Activated CD8-positive, alpha-beta T cell treated with anti-CD3 and anti-CD28 coated beads, Interleukin-2, amount 10 ng/mL, durations not matched to agents 7 days and 5 days (primary cell): ENCODE measurements at regions not wholly inside any gene's neighbourhood (a gene's known extent, or its start where the extent isn't known, plus 50 kb on each side); places are given as distances from the start of the nearest gene placed in this dataset.

Source experiments
- ATAC-seq: fragments of 150-1000 bp; cut with Tn5 transposase; one replicate; pipeline ENCODE4 v1.10.0; 2021; ENCODE audit warnings: moderate library complexity
- CTCF ChIA-PET: fragments of 350-600 bp; sonication (Branson Sonifier 250); formaldehyde crosslinking; loops from one replicate; lab custom pipeline; 2021; ENCODE audit warnings: antibody characterized with exemption; lab: Charles Lee
- POLR2A ChIA-PET: fragments of 350-600 bp; sonication (Branson Sonifier 250); formaldehyde crosslinking; loops from one replicate; lab custom pipeline; 2021; ENCODE audit warnings: antibody characterized with exemption; lab: Charles Lee
- DNase-seq: peaks from one replicate; pipeline ENCODE4 v3.0.0-alpha.2; 2020
- H3K27ac Mint-ChIP-seq: one replicate; pipeline ENCODE4 v1.8.0; 2021; ENCODE audit warnings: mild to moderate bottlenecking, mixed read lengths
- H3K27me3 Mint-ChIP-seq: one replicate; pipeline ENCODE4 v1.8.0; 2021; ENCODE audit warnings: low read depth, mixed read lengths
- H3K36me3 Mint-ChIP-seq: one replicate; pipeline ENCODE4 v1.8.0; 2021; ENCODE audit warnings: low read depth, mixed read lengths
- H3K4me1 Mint-ChIP-seq: one replicate; pipeline ENCODE4 v1.8.0; 2021; ENCODE audit warnings: low read depth, mixed read lengths
- H3K4me3 Mint-ChIP-seq: one replicate; pipeline ENCODE4 v1.8.0; 2021; ENCODE audit warnings: mild to moderate bottlenecking, mixed read lengths
- H3K9me3 Mint-ChIP-seq: one replicate; pipeline ENCODE4 v1.8.0; 2022; ENCODE audit warnings: mixed read lengths; ENCODE audit not compliant: insufficient read depth

DNA sequence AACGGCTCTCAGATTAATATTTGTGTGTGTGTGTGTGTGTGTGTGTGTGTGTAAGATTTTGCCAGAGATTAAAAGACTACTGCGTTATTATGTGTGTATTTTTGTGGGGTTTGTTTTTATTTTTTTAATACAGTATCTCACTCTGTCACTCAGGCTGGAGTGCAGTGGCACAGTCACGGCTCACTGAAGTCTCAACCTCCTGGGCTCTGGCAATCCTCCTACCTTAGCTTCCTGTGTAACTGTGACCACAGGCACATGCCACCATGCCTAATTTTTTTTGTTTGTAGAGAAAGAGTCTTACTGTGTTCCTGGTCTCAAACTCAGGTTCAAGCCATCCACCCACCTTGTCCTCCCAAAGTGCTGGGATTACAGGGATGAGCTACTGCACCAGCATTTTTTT lies 87.2 kb downstream of the CYB561 start:
- H3K27ac Mint-ChIP-seq: no peak overlapping the region
- DNase-seq (no peak), ATAC-seq (no peak)
- H3K27me3 Mint-ChIP-seq: no peaks in the 10 kb centered on the region
- H3K4me1 Mint-ChIP-seq: no peaks in the 10 kb centered on the region
- ChIA-PET POLR2A (no interaction called here), CTCF (no interaction called here)
- no peak overlapping the region for H3K4me3 Mint-ChIP-seq
- H3K9me3 Mint-ChIP-seq: peaks cover 4% of the 10 kb centered on the region
- H3K36me3 Mint-ChIP-seq: no peaks in the 10 kb centered on the region

GRCh38 chr17:63361182-63361581 lies 84.9 kb downstream of the CYB561 start:
- H3K4me1 Mint-ChIP-seq: no peaks in the 10 kb centered on the region
- no peak overlapping the region for H3K27ac Mint-ChIP-seq
- DNase-seq (no peak), ATAC-seq (no peak)
- peaks cover 3% of the 10 kb centered on the region for H3K27me3 Mint-ChIP-seq
- H3K4me3 Mint-ChIP-seq: no peak overlapping the region
- POLR2A ChIA-PET: no interaction called here
- H3K9me3 Mint-ChIP-seq: peaks cover 4% of the 10 kb centered on the region
- H3K36me3 Mint-ChIP-seq: no peaks in the 10 kb centered on the region
- CTCF ChIA-PET: interaction anchor here (1.1 kb wide), 1 partner anchor 46 kb away, joined by 3 read pairs; no protein-coding TSS in a partner anchor

- CTCF ChIA-PET: no interaction called here
- Mint-ChIP-seq H3K27me3 (peaks cover 5% of the 10 kb centered on the region), H3K4me3 (no peak overlapping the region), H3K36me3 (no peaks in the 10 kb centered on the region), H3K27ac (no peak overlapping the region), H3K4me1 (no peaks in the 10 kb centered on the region), H3K9me3 (peaks cover 4% of the 10 kb centered on the region)
- POLR2A ChIA-PET: no interaction called here
- DNase-seq (no peak), ATAC-seq (no peak)
Observed at GRCh38 chr17:63362115-63362514, 84.0 kb downstream of the CYB561 start.

DNA sequence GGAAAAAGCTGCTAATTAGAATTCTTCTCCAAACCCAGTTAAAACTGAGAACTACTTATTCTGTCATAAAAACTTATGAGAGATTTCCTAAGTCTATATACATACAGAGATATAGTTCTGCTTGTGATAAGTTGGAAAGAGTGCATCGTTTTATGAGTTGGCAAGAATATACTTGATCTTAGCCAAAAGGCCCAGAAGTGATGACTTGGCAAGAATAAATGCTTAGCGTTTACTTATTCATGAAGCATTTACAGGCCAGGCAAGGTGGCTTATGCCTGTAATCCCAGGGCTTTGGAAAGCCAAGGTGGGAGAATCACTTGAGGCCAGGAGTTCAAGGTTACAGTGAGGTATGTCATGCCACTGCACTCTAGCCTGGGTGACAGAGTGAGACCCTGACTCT lies 81.7 kb downstream of the CYB561 start:
- POLR2A ChIA-PET: no interaction called here
- Mint-ChIP-seq H3K4me3 (no peak overlapping the region), H3K27me3 (peaks cover 5% of the 10 kb centered on the region), H3K9me3 (peaks cover 4% of the 10 kb centered on the region), H3K4me1 (no peaks in the 10 kb centered on the region), H3K36me3 (no peaks in the 10 kb centered on the region), H3K27ac (no peak overlapping the region)
- CTCF ChIA-PET: no interaction called here
- DNase-seq (no peak), ATAC-seq (no peak)

DNA sequence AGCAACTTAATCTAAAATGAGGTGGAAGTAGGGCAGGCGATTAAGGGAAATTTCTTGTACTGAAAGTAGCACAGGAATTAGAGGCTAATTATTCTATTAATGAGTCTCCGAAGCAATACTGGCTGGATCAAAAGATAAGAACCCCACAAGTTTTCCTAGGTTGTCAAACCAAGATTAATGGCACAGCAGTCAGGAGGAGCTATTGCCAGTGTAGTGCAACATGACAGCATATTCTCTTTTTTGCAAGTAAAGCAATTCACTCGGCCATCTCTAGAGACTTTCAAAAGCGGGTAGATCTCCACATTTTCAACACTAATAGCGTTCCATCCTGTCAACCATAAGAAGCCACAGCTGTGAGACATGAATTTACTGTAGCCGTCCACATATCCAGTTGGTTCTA lies 81.2 kb downstream of the CYB561 start:
- CTCF ChIA-PET: no interaction called here
- Mint-ChIP-seq H3K27ac (no peak overlapping the region), H3K9me3 (peaks cover 4% of the 10 kb centered on the region), H3K27me3 (peaks cover 5% of the 10 kb centered on the region), H3K36me3 (no peaks in the 10 kb centered on the region), H3K4me1 (no peaks in the 10 kb centered on the region), H3K4me3 (no peak overlapping the region)
- no peak for ATAC-seq
- DNase-seq: no peak
- POLR2A ChIA-PET: no interaction called here

- ChIA-PET POLR2A (no interaction called here), CTCF (no interaction called here)
- Mint-ChIP-seq H3K9me3 (peaks cover 4% of the 10 kb centered on the region), H3K27me3 (peaks cover 5% of the 10 kb centered on the region), H3K4me1 (no peaks in the 10 kb centered on the region), H3K36me3 (no peaks in the 10 kb centered on the region), H3K27ac (no peak overlapping the region), H3K4me3 (no peak overlapping the region)
- ATAC-seq (no peak), DNase-seq (no peak)
Observed at GRCh38 chr17:63365366-63366240, 80.5 kb downstream of the CYB561 start.

DNA sequence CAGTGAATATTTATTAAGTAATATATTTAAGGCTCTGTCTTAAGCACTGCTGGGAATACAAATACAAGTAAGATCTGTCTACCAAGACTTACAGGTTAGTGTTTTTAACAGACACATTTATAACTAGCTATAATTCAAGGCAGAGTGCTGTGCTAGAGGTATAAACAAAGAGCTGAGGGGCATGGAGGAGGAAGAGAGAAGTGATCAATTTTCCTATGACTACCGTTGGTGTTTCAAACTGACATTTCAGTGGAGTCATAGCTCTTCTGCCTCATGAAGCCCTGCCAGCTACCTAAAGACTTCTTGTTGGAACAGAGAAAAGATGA lies 79.9 kb downstream of the CYB561 start:
- H3K4me3 Mint-ChIP-seq: no peak overlapping the region
- no peaks in the 10 kb centered on the region for H3K36me3 Mint-ChIP-seq
- ATAC-seq (no peak), DNase-seq (no peak)
- POLR2A ChIA-PET: no interaction called here
- CTCF ChIA-PET: interaction anchor here (0.9 kb wide), 1 partner anchor 41 kb away, joined by 3 read pairs; no protein-coding TSS in a partner anchor
- H3K27me3 Mint-ChIP-seq: peaks cover 5% of the 10 kb centered on the region
- peaks cover 4% of the 10 kb centered on the region for H3K9me3 Mint-ChIP-seq
- no peak overlapping the region for H3K27ac Mint-ChIP-seq
- no peaks in the 10 kb centered on the region for H3K4me1 Mint-ChIP-seq

GRCh38 chr17:63369233-63369632 lies 76.9 kb downstream of the CYB561 start:
- H3K9me3 Mint-ChIP-seq: no peaks in the 10 kb centered on the region
- H3K4me1 Mint-ChIP-seq: no peaks in the 10 kb centered on the region
- POLR2A ChIA-PET: no interaction called here
- H3K4me3 Mint-ChIP-seq: no peak overlapping the region
- ATAC-seq (no peak), DNase-seq (no peak)
- CTCF ChIA-PET: no interaction called here
- no peak overlapping the region for H3K27ac Mint-ChIP-seq
- peaks cover 5% of the 10 kb centered on the region for H3K27me3 Mint-ChIP-seq
- no peaks in the 10 kb centered on the region for H3K36me3 Mint-ChIP-seq

DNA sequence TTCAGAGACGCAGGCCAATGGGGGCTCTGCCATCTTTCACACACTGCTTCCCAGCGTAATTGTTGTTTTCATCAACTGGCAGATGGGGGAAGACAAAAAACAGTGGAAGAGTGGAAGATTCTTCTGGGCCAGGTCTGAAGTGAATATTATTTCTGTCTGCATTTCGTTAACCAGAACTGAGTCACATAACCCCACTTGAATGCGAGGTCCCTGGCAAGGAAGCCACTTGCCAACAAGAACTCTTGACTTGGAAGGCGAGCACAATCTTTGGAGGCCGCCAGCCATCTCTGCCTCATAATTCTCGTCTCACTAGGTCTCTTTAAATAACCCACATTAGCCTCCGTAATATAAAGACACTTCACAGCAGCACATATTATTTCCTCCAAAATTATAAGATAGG lies 75.4 kb downstream of the CYB561 start:
- Mint-ChIP-seq H3K27me3 (peaks cover 3% of the 10 kb centered on the region), H3K9me3 (no peaks in the 10 kb centered on the region), H3K27ac (no peak overlapping the region), H3K36me3 (no peaks in the 10 kb centered on the region), H3K4me1 (no peaks in the 10 kb centered on the region), H3K4me3 (no peak overlapping the region)
- ATAC-seq: no peak
- DNase-seq: no peak
- POLR2A ChIA-PET: no interaction called here
- CTCF ChIA-PET: no interaction called here

DNA sequence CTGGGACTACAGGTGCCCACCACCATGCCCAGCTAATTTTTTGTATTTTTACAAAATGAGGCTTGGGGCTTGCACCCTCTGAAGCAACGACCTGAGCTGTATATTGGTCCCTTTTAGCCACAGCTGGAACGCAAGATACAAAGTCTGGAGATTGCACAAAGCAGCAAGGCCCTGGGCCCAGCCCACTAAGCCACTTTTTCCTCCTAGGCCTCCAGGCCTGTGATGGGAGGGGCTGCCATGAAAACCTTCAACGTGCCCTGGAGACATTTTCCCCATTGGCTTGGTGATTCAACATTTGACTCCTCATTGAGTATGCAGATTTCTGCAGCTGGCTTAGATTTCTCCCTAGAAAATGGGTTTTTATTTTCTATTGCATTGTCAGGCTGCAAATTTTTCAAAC lies 69.2 kb downstream of the CYB561 start:
- no peaks in the 10 kb centered on the region for H3K27me3 Mint-ChIP-seq
- DNase-seq (no peak), ATAC-seq (no peak)
- no peak overlapping the region for H3K27ac Mint-ChIP-seq
- CTCF ChIA-PET: no interaction called here
- no peaks in the 10 kb centered on the region for H3K4me1 Mint-ChIP-seq
- H3K9me3 Mint-ChIP-seq: no peaks in the 10 kb centered on the region
- H3K4me3 Mint-ChIP-seq: no peak overlapping the region
- peaks cover 4% of the 10 kb centered on the region for H3K36me3 Mint-ChIP-seq
- POLR2A ChIA-PET: no interaction called here

GRCh38 chr17:63378411-63379375 lies 67.4 kb downstream of the CYB561 start:
- DNase-seq (no peak), ATAC-seq (no peak)
- Mint-ChIP-seq H3K27ac (no peak overlapping the region), H3K27me3 (no peaks in the 10 kb centered on the region), H3K4me1 (no peaks in the 10 kb centered on the region), H3K36me3 (peaks cover 4% of the 10 kb centered on the region), H3K4me3 (no peak overlapping the region), H3K9me3 (no peaks in the 10 kb centered on the region)
- POLR2A ChIA-PET: no interaction called here
- CTCF ChIA-PET: no interaction called here

DNA sequence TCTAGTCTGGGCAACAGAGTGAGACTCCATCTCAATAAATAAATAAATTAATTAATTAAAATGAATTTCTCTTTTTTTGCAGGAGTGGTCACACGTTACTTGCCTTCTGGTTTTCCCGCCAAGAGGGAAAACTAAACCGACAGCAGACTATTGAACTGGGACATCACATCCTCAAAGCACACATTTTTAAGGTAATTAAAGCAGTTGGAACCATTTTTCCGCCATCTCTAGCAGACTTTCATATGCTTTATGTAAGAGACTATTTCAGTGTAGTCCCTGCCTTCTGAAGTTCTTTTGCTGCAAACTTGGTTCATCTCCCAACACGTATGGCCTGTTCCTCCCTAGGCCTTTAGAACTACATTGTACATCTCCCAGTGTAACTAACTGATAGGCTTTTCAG lies 66.5 kb downstream of the CYB561 start:
- Mint-ChIP-seq H3K36me3 (peaks cover 4% of the 10 kb centered on the region), H3K4me3 (no peak overlapping the region)
- CTCF ChIA-PET: no interaction called here

More for the DNA sequence above, 66.5 kb downstream of the CYB561 start:
- POLR2A ChIA-PET: no interaction called here
- ATAC-seq (no peak), DNase-seq (no peak)
- Mint-ChIP-seq H3K9me3 (no peaks in the 10 kb centered on the region), H3K27ac (no peak overlapping the region), H3K27me3 (no peaks in the 10 kb centered on the region), H3K4me1 (no peaks in the 10 kb centered on the region)
